ENCODE measurements at regions not wholly inside any gene's neighbourhood (a gene's known extent, or its start where the extent isn't known, plus 50 kb on each side); places are given as distances from the start of the nearest gene placed in this dataset.

DNA sequence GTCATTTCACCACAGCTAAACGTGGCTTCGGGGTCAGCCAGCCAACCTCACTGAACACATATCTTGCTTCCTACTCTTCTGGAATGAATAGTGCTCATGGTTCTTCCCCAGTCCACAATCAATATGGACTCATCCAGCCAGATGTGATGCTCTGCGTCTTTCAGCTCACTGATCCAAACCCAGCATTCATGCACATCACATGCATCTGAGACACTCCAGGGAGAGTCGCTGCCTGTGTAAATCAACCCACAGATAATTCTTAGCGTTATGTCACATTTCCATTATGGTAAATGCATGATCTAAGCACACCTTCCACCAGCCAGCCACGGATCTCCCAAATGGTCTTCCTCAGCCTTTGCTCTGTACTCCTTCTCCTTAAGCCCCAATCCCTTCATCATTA, 306.7 kb upstream of the CHAC2 start:
- TF ChIP-seq, protein P1, sequence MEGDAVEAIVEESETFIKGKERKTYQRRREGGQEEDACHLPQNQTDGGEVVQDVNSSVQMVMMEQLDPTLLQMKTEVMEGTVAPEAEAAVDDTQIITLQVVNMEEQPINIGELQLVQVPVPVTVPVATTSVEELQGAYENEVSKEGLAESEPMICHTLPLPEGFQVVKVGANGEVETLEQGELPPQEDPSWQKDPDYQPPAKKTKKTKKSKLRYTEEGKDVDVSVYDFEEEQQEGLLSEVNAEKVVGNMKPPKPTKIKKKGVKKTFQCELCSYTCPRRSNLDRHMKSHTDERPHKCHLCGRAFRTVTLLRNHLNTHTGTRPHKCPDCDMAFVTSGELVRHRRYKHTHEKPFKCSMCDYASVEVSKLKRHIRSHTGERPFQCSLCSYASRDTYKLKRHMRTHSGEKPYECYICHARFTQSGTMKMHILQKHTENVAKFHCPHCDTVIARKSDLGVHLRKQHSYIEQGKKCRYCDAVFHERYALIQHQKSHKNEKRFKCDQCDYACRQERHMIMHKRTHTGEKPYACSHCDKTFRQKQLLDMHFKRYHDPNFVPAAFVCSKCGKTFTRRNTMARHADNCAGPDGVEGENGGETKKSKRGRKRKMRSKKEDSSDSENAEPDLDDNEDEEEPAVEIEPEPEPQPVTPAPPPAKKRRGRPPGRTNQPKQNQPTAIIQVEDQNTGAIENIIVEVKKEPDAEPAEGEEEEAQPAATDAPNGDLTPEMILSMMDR (IDR thresholded peaks at IDR 0.05) = no peak
- Histone ChIP-seq H3K4me3 (no peak overlapping the region), H3K4me1 (no peaks in the 10 kb centered on the region), H3K27ac (no peak overlapping the region), H3K27me3 (ENCODE audit: insufficient read depth in 3 of 3, low read length in 2 of 3) (no peaks in the 10 kb centered on the region), H3K9me3 (no peaks in the 10 kb centered on the region), H3K36me3 (ENCODE audit: insufficient read depth in 1 of 2, low read depth in 1 of 2) (no peaks in the 10 kb centered on the region)
- DNase-seq (no peak), ATAC-seq (no peak)
- WGBS, 3 donors = 77 to 82% (median 79%) methylated on average over 6 of the region's 6 CpGs
- intact Hi-C loops (cut with DNase I) = no loop called here

DNA sequence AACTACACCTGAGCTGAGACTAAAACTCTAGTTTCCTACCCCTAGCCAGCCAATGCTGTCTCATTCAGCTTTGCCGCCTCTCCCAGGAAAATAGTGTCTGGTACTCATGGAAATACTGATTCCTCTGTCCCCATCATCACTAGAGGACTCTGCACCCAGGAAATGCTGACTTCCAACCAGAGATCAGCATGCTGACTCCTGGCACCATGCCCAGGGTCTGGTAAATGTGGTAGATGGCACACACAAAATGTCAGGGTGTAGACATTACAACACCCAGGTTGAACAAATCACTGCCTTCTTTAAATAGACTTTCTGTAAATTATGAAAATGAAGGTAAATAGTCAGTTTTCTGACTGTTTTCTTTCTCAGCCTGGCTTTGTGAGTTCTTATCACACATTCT, 307.3 kb upstream of the CHAC2 start:
- Histone ChIP-seq H3K27ac (no peak overlapping the region), H3K27me3 (ENCODE audit: insufficient read depth in 3 of 3, low read length in 2 of 3) (no peaks in the 10 kb centered on the region), H3K4me1 (no peaks in the 10 kb centered on the region), H3K36me3 (ENCODE audit: insufficient read depth in 1 of 2, low read depth in 1 of 2) (no peaks in the 10 kb centered on the region), H3K9me3 (no peaks in the 10 kb centered on the region), H3K4me3 (no peak overlapping the region)
- intact Hi-C loops (cut with DNase I) = no loop called here
- DNase-seq (no peak), ATAC-seq (no peak)
- TF ChIP-seq, protein P1 (IDR thresholded peaks at IDR 0.05) = no peak
- 36 to 55% (median 53%) methylated on average over 1 of the region's 1 CpG for WGBS, 3 donors

DNA sequence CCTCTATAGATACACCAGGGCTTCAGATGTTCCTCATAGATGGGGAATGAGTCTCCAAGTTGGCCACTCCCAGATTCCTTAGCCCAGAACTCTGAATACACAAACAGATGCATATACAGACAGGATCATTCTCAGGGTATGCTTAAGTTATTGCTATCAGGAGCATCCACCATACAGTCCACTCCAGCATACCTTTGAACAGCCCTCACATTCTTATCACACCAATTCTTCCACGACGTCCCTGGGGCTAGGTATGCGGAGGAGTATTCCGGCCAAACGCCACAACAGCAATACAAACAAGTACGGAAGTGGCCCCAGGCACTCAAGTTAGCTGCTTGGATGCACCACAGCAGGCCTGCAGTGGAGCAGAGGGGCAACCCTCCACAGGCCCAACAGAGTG, 312.5 kb upstream of the CHAC2 start:
- H3K4me1 ChIP-seq = no peaks in the 10 kb centered on the region
- H3K27ac ChIP-seq = no peak overlapping the region
- no peaks in the 10 kb centered on the region for H3K27me3 ChIP-seq (ENCODE audit: insufficient read depth in 3 of 3, low read length in 2 of 3)
- ATAC-seq (no peak), DNase-seq (no peak)
- 80 to 86% (median 83%) methylated on average over 6 of the region's 6 CpGs for WGBS, 3 donors
- TF ChIP-seq, protein P1 (IDR thresholded peaks at IDR 0.05) = no peak
- H3K36me3 ChIP-seq (ENCODE audit: insufficient read depth in 1 of 2, low read depth in 1 of 2) = no peaks in the 10 kb centered on the region
- H3K9me3 ChIP-seq = no peaks in the 10 kb centered on the region
- no peak overlapping the region for H3K4me3 ChIP-seq
- intact Hi-C loops (cut with DNase I) = no loop called here

DNA sequence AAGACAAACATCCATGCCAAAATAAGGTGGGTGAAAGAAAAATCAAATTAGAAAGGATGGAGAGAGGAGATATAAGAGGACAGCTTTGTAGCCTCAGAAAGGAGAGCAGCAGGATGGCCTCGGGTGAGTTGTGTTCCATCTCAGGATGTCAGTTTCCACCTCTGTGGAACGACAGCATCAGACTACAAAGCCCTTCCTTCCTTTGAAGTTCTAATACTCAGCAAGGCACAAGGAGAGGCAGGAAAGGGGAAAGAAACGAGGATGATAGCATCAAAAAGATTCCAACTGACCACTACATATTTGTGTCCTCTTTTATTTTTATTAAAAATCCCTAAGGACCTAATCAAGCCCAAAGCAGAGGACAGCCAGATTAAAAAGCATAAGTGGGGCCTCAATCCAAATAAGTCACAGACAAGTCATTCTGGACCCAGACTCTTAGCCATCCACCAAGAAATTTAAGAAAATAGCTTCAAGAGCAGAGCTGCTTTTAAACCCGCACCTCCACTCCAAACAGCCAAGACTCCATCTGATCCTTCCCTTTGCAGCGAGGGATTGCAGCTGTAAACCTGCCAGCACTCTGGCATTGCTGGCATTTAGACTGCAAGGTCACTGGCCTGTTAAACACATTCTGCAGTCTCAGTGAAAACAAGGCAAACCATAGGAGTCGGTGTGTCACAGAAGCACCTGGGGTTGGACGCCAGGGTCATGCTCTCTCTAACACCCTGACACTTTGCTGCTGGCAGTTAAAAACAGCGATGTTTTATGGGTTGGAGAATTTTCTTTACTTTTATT, 314.5 kb upstream of the CHAC2 start:
- Histone ChIP-seq H3K27me3 (ENCODE audit: insufficient read depth in 3 of 3, low read length in 2 of 3) (no peaks in the 10 kb centered on the region), H3K27ac (no peak overlapping the region), H3K4me1 (no peaks in the 10 kb centered on the region), H3K9me3 (no peaks in the 10 kb centered on the region), H3K4me3 (no peak overlapping the region), H3K36me3 (ENCODE audit: insufficient read depth in 1 of 2, low read depth in 1 of 2) (no peaks in the 10 kb centered on the region)
- TF ChIP-seq, protein P1 (IDR thresholded peaks at IDR 0.05) = no peak
- peak in 2 of 4 donors; percentile 39 to 53 for ATAC-seq
- DNase-seq = no peak
- intact Hi-C loops (cut with DNase I) = no loop called here
- WGBS, 3 donors = 19 to 27% (median 23%) methylated on average over 8 of the region's 8 CpGs

DNA sequence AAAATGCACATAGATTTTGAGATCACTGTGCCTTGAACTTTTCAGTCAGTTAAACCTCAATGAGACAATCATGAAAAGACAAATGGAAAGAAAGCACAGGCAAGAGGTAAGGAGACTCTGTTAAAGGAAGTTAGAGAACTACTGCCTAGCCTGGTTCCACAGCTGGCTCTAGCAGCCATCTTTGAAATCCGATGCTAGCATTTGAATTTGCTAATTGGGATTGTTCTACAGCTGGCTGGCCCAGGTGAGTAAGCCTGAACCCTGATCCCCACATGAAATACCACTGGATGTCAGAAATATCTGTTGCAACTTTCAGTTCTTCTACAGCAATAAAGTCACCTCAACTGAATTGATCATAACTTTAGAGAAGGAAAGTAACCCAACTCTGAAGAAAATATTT, 315.2 kb upstream of the CHAC2 start:
- intact Hi-C loops (cut with DNase I) = no loop called here
- ATAC-seq (no peak), DNase-seq (no peak)
- TF ChIP-seq, protein P1 (IDR thresholded peaks at IDR 0.05) = no peak
- Histone ChIP-seq H3K4me1 (no peaks in the 10 kb centered on the region), H3K27me3 (ENCODE audit: insufficient read depth in 3 of 3, low read length in 2 of 3) (no peaks in the 10 kb centered on the region), H3K9me3 (no peaks in the 10 kb centered on the region), H3K36me3 (ENCODE audit: insufficient read depth in 1 of 2, low read depth in 1 of 2) (no peaks in the 10 kb centered on the region), H3K4me3 (no peak overlapping the region), H3K27ac (no peak overlapping the region)
- WGBS, 3 donors = 21 to 43% (median 39%) methylated on average over 1 of the region's 1 CpG

All from psoas muscle (tissue), 7 donors.